ENCODE measurements at regions not wholly inside any gene's neighbourhood (a gene's known extent, or its start where the extent isn't known, plus 50 kb on each side); places are given as distances from the start of the nearest gene placed in this dataset.

DNA sequence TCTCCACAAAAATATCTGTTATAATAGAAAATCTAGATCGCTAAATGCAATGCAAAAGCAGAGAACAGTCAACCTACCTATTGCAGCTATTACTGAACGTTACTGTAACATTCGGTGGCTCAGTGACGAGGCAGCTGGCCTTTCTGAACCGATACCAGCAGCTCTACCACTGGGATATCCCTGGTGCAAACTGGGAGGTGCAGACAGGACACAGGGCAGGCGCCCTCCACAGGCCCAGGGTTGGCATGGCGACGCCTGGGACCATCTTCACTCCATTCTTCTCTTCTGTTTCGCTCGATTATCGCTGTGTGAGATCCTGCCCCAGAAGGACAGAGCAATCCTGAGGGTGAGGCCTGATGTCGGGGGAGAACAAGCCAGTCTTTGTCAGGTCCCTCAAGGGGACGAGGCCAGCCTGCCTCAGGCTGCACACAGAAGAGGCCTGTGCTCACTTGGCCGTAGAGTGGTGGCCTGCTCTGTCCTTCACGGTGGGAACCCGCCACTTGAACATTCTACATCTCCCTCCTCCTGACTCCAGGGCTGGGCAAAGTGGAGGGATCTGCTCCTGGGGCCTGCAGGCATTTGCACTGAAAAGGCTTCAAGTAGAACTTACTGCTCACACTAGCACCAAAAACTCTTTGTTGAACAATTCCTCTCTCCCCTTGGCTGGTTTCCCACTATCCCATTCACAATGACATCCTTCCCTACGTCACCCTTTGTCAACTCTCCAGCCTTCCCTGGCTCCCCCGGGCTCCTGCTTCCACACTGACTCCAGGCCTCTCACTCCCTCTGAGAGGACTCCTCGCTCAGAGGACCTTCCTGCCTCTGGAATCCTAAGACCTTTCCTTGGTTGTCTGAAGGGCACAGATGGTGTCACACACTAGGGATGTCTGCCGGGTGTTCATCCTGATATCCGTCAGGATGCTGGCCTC is 49.7 kb downstream of the CYRIA start:
- Histone ChIP-seq H3F3A (replicated peaks; ENCODE audit: insufficient read depth) (no peaks in the 10 kb centered on the region), H3K9me3 (no peaks in the 10 kb centered on the region), H3K36me3 (replicated peaks in 1 of 2; ENCODE audit: control insufficient read depth in 1 of 2, insufficient read depth in 2 of 2, low read length in 1 of 2) (no peaks in the 10 kb centered on the region), H4K20me1 (ENCODE audit: insufficient read depth) (no peaks in the 10 kb centered on the region), H3K4me3 (ENCODE audit: low read depth in 2 of 2, low read length in 1 of 2) (no peak overlapping the region), H3K9ac (no peak overlapping the region), H3K4me1 (ENCODE audit: control insufficient read depth in 1 of 2, insufficient read depth in 2 of 2, low read depth in 1 of 2, low read length in 1 of 2) (peaks cover 0 to 6% of the 10 kb centered on the region in 2 experiments; a peak in 2 of 4 replicates), H3K9me2 (no peaks in the 10 kb centered on the region), H3K27me3 (ENCODE audit: insufficient read depth) (no peaks in the 10 kb centered on the region; the same call in 1 of the 2 replicates), H3K79me2 (ENCODE audit: insufficient read depth) (no peaks in the 10 kb centered on the region), H2AFZ (ENCODE audit: low read depth) (no peak overlapping the region), H3K4me2 (no peak overlapping the region), H3K27ac (ENCODE audit: low read depth in 2 of 2, low read length in 1 of 2) (no peak overlapping the region)
- 54% methylated on average over 21 of the region's 21 CpGs for WGBS (ENCODE audit: low lambda C conversion rate)
- ChIA-PET POLR2A (no interaction called here), CTCF (interaction anchor here (1.0 to 17.2 kb wide), 14 partner anchors 7 to 979 kb away, joined by 3 to 341 read pairs (median 12); partner anchors contain the start of gene MYCN)
- TF ChIP-seq TCF12 (IDR thresholded peaks at IDR 0.05) (no peak), NFIC (IDR thresholded peaks at IDR 0.05; ENCODE audit: borderline replicate concordance) (no peak), RXRA (IDR thresholded peaks at IDR 0.05; ENCODE audit: borderline replicate concordance, low read depth) (no peak), EZH2phosphoT487 (IDR thresholded peaks at IDR 0.05; ENCODE audit: borderline replicate concordance, low read depth) (no peak), FOSL2 (IDR thresholded peaks at IDR 0.05; ENCODE audit: borderline replicate concordance, low read depth) (no peak), CHD2 (IDR thresholded peaks at IDR 0.05; ENCODE audit: low read length, partially characterized antibody) (no peak), TEAD4 (IDR thresholded peaks at IDR 0.05; ENCODE audit: borderline replicate concordance, insufficient read depth) (no peak), YY1 (IDR thresholded peaks at IDR 0.05; ENCODE audit: low read depth) (no peak), SIN3A (IDR thresholded peaks at IDR 0.05; ENCODE audit: borderline replicate concordance, low read depth, low read length) (no peak), GABPA (IDR thresholded peaks at IDR 0.05; ENCODE audit: low read depth) (no peak), RFX5 (IDR thresholded peaks at IDR 0.05; ENCODE audit: low read length) (no peak), RCOR1 (IDR thresholded peaks at IDR 0.05; ENCODE audit: low read length) (no peak), MXI1 (IDR thresholded peaks at IDR 0.05; ENCODE audit: low read depth, low read length) (no peak), RAD21 (IDR thresholded peaks at IDR 0.05; ENCODE audit: low read length) (no peak)
- TF ChIP-seq, protein P1, sequence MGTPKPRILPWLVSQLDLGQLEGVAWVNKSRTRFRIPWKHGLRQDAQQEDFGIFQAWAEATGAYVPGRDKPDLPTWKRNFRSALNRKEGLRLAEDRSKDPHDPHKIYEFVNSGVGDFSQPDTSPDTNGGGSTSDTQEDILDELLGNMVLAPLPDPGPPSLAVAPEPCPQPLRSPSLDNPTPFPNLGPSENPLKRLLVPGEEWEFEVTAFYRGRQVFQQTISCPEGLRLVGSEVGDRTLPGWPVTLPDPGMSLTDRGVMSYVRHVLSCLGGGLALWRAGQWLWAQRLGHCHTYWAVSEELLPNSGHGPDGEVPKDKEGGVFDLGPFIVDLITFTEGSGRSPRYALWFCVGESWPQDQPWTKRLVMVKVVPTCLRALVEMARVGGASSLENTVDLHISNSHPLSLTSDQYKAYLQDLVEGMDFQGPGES (IDR thresholded peaks at IDR 0.05; ENCODE audit: low read depth, low read length) = no peak
- TF ChIP-seq, protein P2, sequence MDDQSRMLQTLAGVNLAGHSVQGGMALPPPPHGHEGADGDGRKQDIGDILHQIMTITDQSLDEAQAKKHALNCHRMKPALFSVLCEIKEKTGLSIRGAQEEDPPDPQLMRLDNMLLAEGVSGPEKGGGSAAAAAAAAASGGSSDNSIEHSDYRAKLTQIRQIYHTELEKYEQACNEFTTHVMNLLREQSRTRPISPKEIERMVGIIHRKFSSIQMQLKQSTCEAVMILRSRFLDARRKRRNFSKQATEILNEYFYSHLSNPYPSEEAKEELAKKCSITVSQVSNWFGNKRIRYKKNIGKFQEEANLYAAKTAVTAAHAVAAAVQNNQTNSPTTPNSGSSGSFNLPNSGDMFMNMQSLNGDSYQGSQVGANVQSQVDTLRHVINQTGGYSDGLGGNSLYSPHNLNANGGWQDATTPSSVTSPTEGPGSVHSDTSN (IDR thresholded peaks at IDR 0.05) = no peak
- TF ChIP-seq, protein P3, sequence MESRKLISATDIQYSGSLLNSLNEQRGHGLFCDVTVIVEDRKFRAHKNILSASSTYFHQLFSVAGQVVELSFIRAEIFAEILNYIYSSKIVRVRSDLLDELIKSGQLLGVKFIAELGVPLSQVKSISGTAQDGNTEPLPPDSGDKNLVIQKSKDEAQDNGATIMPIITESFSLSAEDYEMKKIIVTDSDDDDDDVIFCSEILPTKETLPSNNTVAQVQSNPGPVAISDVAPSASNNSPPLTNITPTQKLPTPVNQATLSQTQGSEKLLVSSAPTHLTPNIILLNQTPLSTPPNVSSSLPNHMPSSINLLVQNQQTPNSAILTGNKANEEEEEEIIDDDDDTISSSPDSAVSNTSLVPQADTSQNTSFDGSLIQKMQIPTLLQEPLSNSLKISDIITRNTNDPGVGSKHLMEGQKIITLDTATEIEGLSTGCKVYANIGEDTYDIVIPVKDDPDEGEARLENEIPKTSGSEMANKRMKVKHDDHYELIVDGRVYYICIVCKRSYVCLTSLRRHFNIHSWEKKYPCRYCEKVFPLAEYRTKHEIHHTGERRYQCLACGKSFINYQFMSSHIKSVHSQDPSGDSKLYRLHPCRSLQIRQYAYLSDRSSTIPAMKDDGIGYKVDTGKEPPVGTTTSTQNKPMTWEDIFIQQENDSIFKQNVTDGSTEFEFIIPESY (IDR thresholded peaks at IDR 0.05; ENCODE audit: borderline replicate concordance, low read depth) = no peak
- DNase-seq = no peak
